ENCODE measurements at regions not wholly inside any gene's neighbourhood (a gene's known extent, or its start where the extent isn't known, plus 50 kb on each side); places are given as distances from the start of the nearest gene placed in this dataset.

- TF ChIP-seq CTCF (IDR thresholded peaks at IDR 0.05 in 2 of 3, conservative IDR thresholded peaks at IDR 0.05 in 1 of 3; ENCODE audit: borderline replicate concordance in 1 of 3, insufficient read depth in 1 of 3, low read depth in 2 of 3, low read length in 2 of 3): no peak
- TF ChIP-seq POLR2A (IDR thresholded peaks at IDR 0.05; ENCODE audit: borderline replicate concordance, extremely low read depth, insufficient read depth, insufficient read length): no peak
- TF ChIP-seq RAD21 (IDR thresholded peaks at IDR 0.05; ENCODE audit: low read depth): no peak
- no peak for TF ChIP-seq REST (IDR thresholded peaks at IDR 0.05; ENCODE audit: low read depth)
- TF ChIP-seq ATF3 (IDR thresholded peaks at IDR 0.05): no peak
- no peak for TF ChIP-seq ZNF274 (IDR thresholded peaks at IDR 0.05; ENCODE audit: low read depth, low read length)
- TF ChIP-seq TCF7L2 (IDR thresholded peaks at IDR 0.05; ENCODE audit: borderline replicate concordance, extremely low read depth, insufficient read depth, insufficient read length): no peak
- TF ChIP-seq SP1 (IDR thresholded peaks at IDR 0.05; ENCODE audit: low read depth): no peak
- TF ChIP-seq POLR2AphosphoS5 (IDR thresholded peaks at IDR 0.05; ENCODE audit: low read depth, low read length): no peak
These were observed 72.6 kb upstream of the IL12A start for GRCh38 chr3:159916052-159916451.

All from HCT116 (cell line).